ENCODE measurements at regions not wholly inside any gene's neighbourhood (a gene's known extent, or its start where the extent isn't known, plus 50 kb on each side); places are given as distances from the start of the nearest gene placed in this dataset.

DNA sequence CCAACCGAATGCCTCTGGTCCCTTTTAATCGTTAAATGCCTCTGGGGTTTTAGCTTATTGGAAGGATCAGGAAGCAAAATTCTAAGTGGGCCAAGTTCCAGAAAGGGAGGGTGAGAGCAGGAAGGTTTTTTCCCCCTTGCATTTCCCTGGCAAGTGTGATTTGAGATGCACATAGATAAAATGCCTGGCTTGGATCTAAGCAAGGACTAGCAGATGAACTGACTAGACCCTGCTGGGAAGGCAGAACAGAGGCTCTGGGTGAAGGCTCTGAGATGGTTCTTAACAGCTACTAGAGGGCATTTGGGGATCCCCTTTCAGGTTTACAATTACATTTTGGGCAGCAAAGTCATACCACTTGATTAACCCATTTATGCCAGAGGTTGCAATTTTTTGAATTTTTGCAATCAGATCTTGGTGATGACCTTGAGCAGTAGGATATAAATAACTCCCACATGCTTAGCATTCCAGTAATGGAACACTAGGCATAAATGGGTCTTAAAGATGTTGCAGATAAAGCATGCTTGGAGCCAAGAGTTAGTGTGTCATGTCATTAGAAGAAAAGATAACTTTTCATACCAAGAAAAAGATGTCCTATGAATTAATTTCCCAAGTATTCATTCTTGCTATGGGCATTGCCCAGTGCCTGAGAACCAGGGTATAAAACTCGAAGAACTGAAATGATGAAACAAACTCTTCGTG lies 205.9 kb downstream of the SEC23IP start:
- TF ChIP-seq, protein P1, sequence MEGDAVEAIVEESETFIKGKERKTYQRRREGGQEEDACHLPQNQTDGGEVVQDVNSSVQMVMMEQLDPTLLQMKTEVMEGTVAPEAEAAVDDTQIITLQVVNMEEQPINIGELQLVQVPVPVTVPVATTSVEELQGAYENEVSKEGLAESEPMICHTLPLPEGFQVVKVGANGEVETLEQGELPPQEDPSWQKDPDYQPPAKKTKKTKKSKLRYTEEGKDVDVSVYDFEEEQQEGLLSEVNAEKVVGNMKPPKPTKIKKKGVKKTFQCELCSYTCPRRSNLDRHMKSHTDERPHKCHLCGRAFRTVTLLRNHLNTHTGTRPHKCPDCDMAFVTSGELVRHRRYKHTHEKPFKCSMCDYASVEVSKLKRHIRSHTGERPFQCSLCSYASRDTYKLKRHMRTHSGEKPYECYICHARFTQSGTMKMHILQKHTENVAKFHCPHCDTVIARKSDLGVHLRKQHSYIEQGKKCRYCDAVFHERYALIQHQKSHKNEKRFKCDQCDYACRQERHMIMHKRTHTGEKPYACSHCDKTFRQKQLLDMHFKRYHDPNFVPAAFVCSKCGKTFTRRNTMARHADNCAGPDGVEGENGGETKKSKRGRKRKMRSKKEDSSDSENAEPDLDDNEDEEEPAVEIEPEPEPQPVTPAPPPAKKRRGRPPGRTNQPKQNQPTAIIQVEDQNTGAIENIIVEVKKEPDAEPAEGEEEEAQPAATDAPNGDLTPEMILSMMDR (IDR thresholded peaks at IDR 0.05): no peak
- no peak for TF ChIP-seq EZH2phosphoT487 (IDR thresholded peaks at IDR 0.05)
- TF ChIP-seq EZH2 (IDR thresholded peaks at IDR 0.05): no peak

All from neural progenitor cell (in vitro differentiated cells).